Left lung (tissue), 4 donors: ENCODE measurements at regions not wholly inside any gene's neighbourhood (a gene's known extent, or its start where the extent isn't known, plus 50 kb on each side); places are given as distances from the start of the nearest gene placed in this dataset.

ENCODE experiments used
- ATAC-seq: fragments of 200-7000 bp; cut with Tn5 transposase; one replicate; pipeline ENCODE4 v1.9.1; 2020; ENCODE audit warnings: moderate library complexity
- DNase-seq, 4 donors: peaks; one replicate each; pipeline ENCODE4 v3.0.0-alpha.2; 2013 to 2020
- H3K27ac ChIP-seq, 2 donors: fragments of 200-600 bp; sonication (generic) in 1 of 2; one replicate each; pipeline versions ENCODE4 v1.5.0 to v1.8.0; 2020 to 2021
- H3K27me3 ChIP-seq, 2 donors: fragments of 200-600 bp; sonication (generic) in 1 of 2; one replicate each; pipeline versions ENCODE4 v1.5.0 to v1.8.0; 2020 to 2021
- H3K36me3 ChIP-seq, 2 donors: fragments of 200-600 bp; sonication (generic) in 1 of 2; one replicate each; pipeline versions ENCODE4 v1.5.0 to v1.8.0; 2020 to 2021
- H3K4me1 ChIP-seq, 2 donors: fragments of 200-600 bp; one replicate each; pipeline ENCODE4 v1.8.0; 2021
- H3K4me3 ChIP-seq, 2 donors: fragments of 200-600 bp; sonication (generic) in 1 of 2; one replicate each; pipeline versions ENCODE4 v1.5.0 to v1.8.0; 2020 to 2021; ENCODE audit warnings: mild to moderate bottlenecking in 1 of 2
- H3K9me3 ChIP-seq, 2 donors: fragments of 200-600 bp; sonication (generic) in 1 of 2; one replicate each; pipeline versions ENCODE4 v1.5.0 to v1.8.0; 2020 to 2021
- CTCF ChIP-seq, 2 donors: fragments of 200-600 bp; sonication (generic) in 1 of 2; IDR thresholded peaks; one replicate each; pipeline versions ENCODE4 v1.5.0 to v1.8.0; 2021; ENCODE audit warnings: antibody characterized with exemption in 2 of 2
- intact Hi-C, 2 donors: fragments of 100-400 bp; cut with DNase I; formaldehyde crosslinking; loops; one replicate each; pipeline versions ENCODE4 v1.11.2 to v1.14.2; 2022
- donor health status: DM: no; HTN: yes; CAD: no.
- donor health status: DM: no; HTN: no; CAD: no.

GRCh38 chr11:70601861-70602538 is 203.7 kb downstream of the CTTN start:
- Histone ChIP-seq H3K27ac (no peak overlapping the region), H3K4me1 (no peaks in the 10 kb centered on the region), H3K27me3 (no peaks in the 10 kb centered on the region), H3K36me3 (no peaks in the 10 kb centered on the region), H3K4me3 (no peak overlapping the region), H3K9me3 (no peaks in the 10 kb centered on the region)
- TF ChIP-seq CTCF (IDR thresholded peaks at IDR 0.05) = no peak
- DNase-seq (no peak), ATAC-seq (no peak)
- intact Hi-C loops = no loop called here

- H3K27me3 ChIP-seq = peaks cover 0 to 7% of the 10 kb centered on the region in 2 donors
- no peaks in the 10 kb centered on the region for H3K4me1 ChIP-seq
- DNase-seq = no peak
- no peaks in the 10 kb centered on the region for H3K9me3 ChIP-seq
- peak; percentile 21 for ATAC-seq
- TF ChIP-seq CTCF (IDR thresholded peaks at IDR 0.05) = no peak
- intact Hi-C loops = no loop called here
- H3K27ac ChIP-seq = no peak overlapping the region
- H3K4me3 ChIP-seq = no peak overlapping the region
- H3K36me3 ChIP-seq = no peaks in the 10 kb centered on the region
These were observed 204.9 kb downstream of the CTTN start for GRCh38 chr11:70603114-70603755.

- Histone ChIP-seq H3K27ac (no peak overlapping the region), H3K4me3 (no peak overlapping the region), H3K27me3 (peaks cover 0 to 8% of the 10 kb centered on the region in 2 donors), H3K9me3 (no peaks in the 10 kb centered on the region), H3K36me3 (no peaks in the 10 kb centered on the region), H3K4me1 (no peaks in the 10 kb centered on the region)
- TF ChIP-seq CTCF (IDR thresholded peaks at IDR 0.05) = no peak
- ATAC-seq = peak; percentile 81
- intact Hi-C loops = no loop called here
- peak in 2 of 4 donors; percentile 17 to 68 for DNase-seq
These were observed 205.5 kb downstream of the CTTN start for GRCh38 chr11:70603756-70604211.

- H3K27me3 ChIP-seq = peaks cover 0 to 12% of the 10 kb centered on the region in 2 donors
- H3K36me3 ChIP-seq = no peaks in the 10 kb centered on the region
- H3K9me3 ChIP-seq = no peaks in the 10 kb centered on the region
- DNase-seq (no peak), ATAC-seq (no peak)
- no peak overlapping the region for H3K4me3 ChIP-seq
- no peak overlapping the region for H3K27ac ChIP-seq
- intact Hi-C loops = no loop called here
- H3K4me1 ChIP-seq = no peaks in the 10 kb centered on the region
- no peak for TF ChIP-seq CTCF (IDR thresholded peaks at IDR 0.05)
These were observed 205.9 kb downstream of the CTTN start for GRCh38 chr11:70604221-70604620.

- intact Hi-C loops = no loop called here
- Histone ChIP-seq H3K4me3 (no peak overlapping the region), H3K27me3 (peaks cover 0 to 15% of the 10 kb centered on the region in 2 donors), H3K9me3 (no peaks in the 10 kb centered on the region), H3K36me3 (no peaks in the 10 kb centered on the region), H3K4me1 (no peaks in the 10 kb centered on the region), H3K27ac (no peak overlapping the region)
- ATAC-seq = no peak
- no peak for TF ChIP-seq CTCF (IDR thresholded peaks at IDR 0.05)
- no peak for DNase-seq
These were observed 206.5 kb downstream of the CTTN start for GRCh38 chr11:70604630-70605467.
